Occipital lobe (tissue), 1 donor: ENCODE measurements at regions not wholly inside any gene's neighbourhood (a gene's known extent, or its start where the extent isn't known, plus 50 kb on each side); places are given as distances from the start of the nearest gene placed in this dataset.

Experiments used
- DNase-seq: peaks from one replicate; lab custom pipeline; 2025; lab: John Stamatoyannopoulos, UW

DNA sequence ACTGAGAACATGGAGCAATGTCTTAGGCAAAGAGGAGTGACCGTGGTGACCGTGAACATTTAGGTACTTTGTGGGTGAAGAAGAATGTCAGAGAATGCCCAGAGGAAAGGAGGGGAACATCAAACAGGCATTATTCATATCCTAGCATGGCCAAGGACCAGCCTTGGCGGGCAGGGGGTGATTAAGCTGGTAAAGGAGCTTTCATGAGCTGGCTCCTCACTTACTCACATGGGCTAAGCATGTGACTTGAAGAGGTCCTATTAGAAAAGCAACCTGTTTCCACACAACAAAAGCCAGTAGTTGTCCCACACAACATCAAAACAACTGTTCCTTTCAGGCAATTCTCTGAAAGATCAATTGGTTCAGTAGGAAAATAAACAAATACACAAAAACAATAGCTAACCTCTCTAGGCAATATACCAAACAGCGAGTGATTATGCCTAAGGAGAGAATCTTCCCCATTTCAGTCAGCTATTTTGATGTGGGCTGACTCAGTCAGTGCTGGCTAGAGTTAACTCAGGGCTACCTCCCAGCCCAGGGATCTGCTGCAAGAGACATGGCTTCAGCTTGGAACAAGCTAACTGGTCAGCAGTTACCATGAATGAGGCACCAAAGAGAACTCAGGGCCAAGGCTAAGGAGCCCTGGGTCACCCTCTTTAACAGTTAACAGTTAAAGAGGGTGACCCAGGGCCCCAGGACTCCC, 283.5 kb downstream of the ARHGAP12 start:
- DNase-seq, result no peak

DNA sequence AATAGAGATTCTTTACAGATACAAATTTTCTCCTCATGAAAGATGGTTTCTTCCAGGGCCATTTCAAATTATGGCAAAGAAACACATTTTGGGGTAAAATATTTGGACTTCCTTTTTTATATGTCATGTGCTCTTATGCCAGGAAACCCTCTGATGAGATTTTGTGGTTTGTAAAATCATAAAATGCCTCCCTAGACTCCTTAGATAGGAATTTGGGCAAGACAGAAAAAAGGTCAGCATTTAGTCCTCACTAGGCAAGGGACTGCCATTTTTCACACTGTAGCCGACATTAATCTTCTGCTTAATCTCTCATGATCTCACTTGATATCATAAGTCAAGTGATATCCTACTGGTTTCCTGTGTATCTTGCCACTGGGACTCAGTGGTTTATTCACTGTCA, 286.4 kb downstream of the ARHGAP12 start:
- DNase-seq, result no peak

GRCh38 chr10:31635415-31636065, 293.1 kb downstream of the ARHGAP12 start:
- DNase-seq, result no peak

DNA sequence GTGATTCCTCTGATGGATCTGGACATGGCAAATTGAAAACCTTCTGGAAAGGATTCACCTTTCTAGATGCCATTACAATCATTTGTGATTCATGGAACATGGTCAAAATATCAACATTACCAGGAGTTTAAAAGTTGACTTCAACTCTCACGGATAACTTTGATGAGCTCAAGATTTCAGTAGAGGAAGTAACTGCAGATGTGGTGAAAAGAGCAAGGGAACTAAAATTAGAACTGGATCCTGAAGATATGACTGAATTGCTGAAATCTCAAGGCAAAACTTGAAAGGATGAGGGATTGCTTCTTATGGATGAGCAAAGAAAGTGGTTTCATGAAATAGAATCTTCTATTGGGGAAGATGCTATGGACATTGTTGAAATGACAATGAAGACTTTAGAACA, 293.6 kb downstream of the ARHGAP12 start:
- no peak for DNase-seq

GRCh38 chr10:31630861-31631567, 297.6 kb downstream of the ARHGAP12 start:
- no peak for DNase-seq

GRCh38 chr10:31625566-31625965, 303.1 kb downstream of the ARHGAP12 start:
- no peak for DNase-seq

- no peak for DNase-seq
Measured at GRCh38 chr10:31624611-31625010, 304.0 kb downstream of the ARHGAP12 start.

DNA sequence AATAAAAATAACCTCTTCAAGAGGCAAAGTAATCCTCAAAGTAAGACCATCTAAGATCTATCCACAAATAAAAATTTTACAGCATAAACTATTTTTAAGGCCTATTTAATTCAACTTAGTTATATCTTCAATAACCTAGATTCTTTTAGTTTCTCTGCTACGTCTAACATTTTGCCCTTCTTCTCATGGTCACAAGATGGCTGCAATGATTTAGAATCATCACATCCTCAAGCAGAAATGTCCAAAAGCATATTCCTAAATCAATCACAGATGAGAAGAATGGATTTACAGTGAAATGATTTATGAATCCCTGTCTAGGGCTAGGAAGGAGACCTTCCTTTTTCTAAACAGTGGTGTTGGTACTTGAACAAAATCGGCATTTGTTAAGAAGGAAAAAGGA, 304.7 kb downstream of the ARHGAP12 start:
- no peak for DNase-seq

DNA sequence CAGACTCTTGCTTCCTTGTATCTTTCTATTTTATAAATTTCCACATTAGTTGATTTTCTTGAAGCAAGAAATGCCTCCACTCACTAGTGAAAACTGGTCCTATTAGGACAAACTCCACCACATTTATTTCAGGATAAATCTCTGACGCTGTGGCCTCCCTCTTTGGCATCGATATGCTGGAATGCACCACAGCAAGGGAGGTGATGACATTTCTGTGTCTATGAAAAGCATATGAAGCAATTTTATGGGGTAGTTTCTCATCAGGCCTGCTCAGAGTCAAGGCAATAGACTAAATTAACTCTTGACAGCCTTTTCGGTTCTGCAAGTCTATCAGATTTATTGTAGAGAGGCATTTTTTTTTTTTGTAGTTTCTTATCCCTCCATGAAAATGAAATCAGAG, 304.4 kb downstream of the ZEB1 start:
- DNase-seq, result no peak

DNA sequence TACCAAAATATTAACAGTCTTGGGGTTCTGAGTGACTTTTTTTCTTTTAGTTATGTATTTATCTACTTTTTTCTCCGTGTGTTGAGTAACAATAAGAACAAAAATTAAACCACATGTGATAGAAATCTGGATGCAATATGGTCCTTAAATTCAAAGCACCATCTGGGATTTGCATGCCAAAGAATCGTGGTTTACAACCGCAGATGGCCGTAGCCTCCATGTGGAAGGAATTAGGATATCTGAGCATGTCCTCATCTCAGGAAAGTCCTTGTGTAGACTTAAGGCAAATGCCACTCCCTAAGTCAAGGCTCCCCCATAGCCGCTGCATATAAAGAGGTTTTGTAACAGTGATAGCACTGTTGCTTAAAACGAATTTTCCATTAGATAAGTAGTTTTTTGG, 304.0 kb downstream of the ZEB1 start:
- DNase-seq, result no peak

DNA sequence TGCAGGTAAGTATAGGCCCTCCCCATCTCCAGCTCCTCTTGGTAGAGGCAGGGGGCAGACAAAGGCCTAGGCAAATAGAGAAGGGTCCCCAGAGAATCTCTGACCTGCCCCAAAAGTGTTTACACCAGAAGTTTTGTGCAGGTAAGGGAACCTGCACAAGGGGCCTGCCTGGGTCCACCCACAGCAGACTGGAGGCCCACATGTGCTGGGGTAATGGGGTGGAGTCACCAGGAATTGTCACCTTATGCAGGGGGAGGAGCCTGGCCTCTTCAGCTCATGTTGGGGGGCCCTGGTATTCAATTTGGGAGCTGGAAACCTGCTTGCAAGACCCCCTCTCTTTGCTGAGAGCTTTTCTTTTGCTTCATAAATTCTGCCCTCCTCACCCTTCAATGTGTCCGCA, 302.7 kb downstream of the ZEB1 start:
- DNase-seq, result no peak

GRCh38 chr10:31620226-31621151, 301.5 kb downstream of the ZEB1 start:
- no peak for DNase-seq

DNA sequence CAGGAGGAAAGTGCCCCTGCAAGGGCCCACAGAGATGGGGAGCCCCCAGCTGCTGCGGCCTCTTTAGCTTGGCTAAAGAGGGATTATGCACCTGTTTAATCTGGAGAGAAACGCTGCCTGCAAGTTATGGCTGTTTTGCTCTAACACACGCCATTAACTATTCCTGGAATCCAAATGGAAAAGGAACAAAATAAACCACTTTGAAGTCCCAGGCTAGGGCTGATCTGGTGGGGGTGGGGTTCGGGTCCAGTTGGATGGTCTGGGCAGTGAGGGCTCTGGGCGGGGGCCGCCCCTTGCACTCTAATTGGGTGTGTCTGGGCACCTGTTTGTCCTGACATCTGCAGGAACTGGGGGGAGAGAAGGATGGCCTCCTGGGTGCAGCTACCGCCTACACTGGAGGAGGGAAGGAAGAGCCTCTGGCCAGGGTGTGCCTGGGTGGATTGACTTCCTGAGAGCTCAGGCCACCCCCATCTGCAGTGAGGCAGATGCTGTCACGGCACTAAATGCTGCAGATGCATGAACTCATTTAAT, 300.6 kb downstream of the ZEB1 start:
- DNase-seq, result no peak

DNA sequence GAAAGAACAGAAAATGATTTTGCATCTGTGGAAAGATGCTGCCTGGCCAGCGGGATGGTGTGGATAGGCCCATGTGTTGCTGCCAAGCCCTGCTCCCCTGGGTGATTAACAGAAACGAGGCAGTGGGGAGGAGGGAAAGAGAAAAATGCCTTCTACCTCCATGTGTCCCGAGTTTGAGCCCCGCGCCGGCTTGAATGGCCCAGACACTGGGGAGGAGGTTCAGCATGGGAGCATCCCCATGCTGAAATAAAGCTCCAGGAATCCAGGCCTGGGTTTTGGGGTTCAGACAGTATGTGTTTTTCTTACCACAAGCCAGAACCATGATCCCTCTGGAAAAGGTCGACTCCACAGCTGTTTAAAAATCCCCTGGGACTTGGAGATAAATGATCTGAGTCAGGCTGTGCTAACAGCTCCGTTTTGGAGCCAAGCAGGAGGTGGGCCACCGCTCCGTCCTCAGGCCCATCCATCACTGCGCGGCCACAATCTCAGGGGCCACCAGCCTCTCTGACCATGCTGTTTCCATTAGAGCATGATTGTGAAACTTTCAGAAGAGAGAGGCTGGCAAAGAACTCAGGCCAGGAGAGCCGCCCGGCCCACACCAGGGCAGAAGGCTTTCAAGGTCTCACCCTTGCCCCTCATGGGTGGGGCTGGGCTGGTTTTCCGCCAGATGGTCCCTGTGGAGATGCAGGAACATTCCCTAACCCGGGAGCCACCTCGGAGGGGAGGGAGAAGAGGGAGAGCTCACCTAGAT, 299.7 kb downstream of the ZEB1 start:
- no peak for DNase-seq

DNA sequence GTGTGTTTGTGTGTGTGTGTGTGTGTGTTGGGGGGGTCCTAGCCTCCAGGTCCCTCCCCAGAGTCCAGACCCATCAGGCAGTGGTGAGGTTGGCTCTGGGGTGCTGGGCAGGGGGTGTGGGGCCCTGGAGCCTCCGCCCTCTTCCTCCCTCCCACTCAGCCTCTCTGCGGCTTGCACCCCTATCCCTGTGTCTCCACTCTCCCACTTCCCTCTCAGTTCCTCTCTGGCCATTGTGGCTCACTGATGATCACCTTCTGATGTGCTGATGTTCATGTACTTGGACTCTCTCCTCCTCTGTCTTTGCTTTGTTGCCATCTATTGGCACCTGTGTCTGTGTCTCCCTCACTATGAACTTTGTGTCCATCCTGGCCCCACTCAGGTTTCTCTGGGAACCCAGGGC, 298.7 kb downstream of the ZEB1 start:
- DNase-seq, result no peak

DNA sequence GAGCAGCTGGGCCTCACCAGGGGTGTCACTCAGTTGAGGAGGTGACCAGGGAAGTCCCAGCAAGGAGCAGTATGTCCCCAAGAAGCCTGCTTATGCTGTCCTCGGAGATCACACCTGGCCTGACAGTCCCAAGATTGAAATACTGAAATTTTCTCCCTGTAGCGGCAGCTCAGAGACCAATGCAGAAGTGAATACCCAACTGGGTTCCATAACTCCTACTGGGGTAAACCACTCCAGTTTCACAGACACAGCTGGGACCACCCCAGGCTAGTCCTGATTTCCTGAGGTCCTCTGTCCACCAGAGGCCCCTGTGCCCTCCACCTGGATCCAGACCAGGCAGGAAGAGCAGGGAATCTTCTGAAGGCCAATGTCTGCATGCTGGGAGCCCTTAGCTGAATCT, 298.1 kb downstream of the ZEB1 start:
- no peak for DNase-seq

GRCh38 chr10:31615129-31615528, 296.1 kb downstream of the ZEB1 start:
- no peak for DNase-seq

- DNase-seq, result no peak
Measured at GRCh38 chr10:31614611-31615010, 295.6 kb downstream of the ZEB1 start.

DNA sequence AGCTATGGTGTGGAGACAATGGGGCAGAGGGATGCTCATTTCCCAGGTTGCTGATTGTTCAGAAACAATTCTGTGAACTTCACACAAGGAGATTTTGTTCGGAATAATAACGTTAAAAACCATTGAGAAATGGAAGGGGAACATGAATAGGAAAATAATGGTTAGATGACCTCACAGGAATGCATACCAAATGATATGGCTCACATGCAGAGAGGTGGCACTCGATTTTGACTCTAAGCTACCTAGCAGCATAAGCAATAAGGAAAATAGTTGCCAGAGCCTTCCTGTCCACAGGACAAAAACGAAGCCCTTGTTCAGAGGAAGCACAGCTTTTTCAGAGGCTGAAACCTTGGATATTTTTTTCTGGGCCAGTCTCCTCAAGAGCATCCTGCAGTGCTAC, 293.1 kb downstream of the ZEB1 start:
- DNase-seq, result no peak

- no peak for DNase-seq
Measured at GRCh38 chr10:31611161-31611560, 292.1 kb downstream of the ZEB1 start.

DNA sequence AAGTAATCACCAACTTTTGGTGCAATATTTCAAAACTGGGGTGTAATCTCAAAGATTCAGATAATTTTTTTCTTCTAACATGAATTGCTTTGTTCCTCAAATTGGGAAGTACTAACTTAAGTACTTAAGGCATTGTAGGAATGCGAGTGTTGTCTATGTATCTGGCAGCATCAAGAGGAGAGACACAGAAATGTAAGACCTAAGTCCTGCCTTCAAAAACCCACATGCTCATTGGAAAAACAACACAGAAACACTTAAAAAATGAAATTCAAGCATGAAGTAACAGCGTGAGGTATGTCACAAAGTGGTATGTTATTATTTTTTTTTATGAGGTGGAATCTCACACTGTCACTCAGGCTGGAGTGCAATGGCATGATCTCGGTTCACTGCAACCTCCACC, 288.5 kb downstream of the ZEB1 start:
- no peak for DNase-seq
